ENCODE measurements at regions not wholly inside any gene's neighbourhood (a gene's known extent, or its start where the extent isn't known, plus 50 kb on each side); places are given as distances from the start of the nearest gene placed in this dataset.
"Not testable (repeated sequence)": the region's sequence is repeated elsewhere in the genome, so short reads cannot be mapped to it uniquely, and the experiment has no call there.

DNA sequence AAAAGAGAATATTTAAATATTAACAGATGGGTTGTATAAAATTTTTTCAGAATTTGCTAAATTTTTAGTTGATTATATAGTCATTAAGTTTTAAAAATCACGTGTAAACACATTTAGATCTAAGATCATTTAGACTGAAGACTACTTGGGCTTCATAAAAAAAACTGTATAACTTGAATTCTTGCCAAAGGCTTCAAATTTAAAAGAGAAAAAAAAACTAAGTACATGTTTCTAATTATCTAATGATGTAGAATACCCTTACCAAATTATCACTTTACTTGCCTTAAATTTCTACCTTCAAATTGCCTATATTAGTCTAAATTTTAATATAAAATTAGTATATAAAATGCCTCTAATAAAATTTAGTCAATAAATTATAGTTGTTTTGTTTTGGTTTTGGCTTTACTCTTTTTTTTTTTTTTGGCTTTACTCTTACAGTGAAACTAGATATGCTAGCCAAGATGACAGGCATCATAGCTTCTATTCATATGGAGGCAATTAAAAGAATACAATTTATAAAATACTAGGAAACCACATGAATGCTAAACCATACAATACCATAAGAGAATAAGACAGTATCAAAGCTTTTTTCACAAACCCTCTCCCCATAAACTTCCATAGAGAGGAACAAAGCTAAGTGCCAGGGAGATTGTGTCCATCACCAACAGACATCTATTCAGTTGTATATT lies 183.1 kb upstream of the KCNMB2 start:
- CTCF ChIA-PET: interaction anchor here (0.7 kb wide), 1 partner anchor 800 kb away, joined by 4 read pairs; no protein-coding TSS in a partner anchor
- POLR2A ChIA-PET (ENCODE audit: low non-redundant PET): no interaction called here
- H3K27ac ChIP-seq: no peak overlapping the region
- no peak for DNase-seq (ENCODE audit: low spot score)
- TF ChIP-seq, protein P1, sequence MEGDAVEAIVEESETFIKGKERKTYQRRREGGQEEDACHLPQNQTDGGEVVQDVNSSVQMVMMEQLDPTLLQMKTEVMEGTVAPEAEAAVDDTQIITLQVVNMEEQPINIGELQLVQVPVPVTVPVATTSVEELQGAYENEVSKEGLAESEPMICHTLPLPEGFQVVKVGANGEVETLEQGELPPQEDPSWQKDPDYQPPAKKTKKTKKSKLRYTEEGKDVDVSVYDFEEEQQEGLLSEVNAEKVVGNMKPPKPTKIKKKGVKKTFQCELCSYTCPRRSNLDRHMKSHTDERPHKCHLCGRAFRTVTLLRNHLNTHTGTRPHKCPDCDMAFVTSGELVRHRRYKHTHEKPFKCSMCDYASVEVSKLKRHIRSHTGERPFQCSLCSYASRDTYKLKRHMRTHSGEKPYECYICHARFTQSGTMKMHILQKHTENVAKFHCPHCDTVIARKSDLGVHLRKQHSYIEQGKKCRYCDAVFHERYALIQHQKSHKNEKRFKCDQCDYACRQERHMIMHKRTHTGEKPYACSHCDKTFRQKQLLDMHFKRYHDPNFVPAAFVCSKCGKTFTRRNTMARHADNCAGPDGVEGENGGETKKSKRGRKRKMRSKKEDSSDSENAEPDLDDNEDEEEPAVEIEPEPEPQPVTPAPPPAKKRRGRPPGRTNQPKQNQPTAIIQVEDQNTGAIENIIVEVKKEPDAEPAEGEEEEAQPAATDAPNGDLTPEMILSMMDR (conservative IDR thresholded peaks at IDR 0.05; ENCODE audit: low read depth): no peak

DNA sequence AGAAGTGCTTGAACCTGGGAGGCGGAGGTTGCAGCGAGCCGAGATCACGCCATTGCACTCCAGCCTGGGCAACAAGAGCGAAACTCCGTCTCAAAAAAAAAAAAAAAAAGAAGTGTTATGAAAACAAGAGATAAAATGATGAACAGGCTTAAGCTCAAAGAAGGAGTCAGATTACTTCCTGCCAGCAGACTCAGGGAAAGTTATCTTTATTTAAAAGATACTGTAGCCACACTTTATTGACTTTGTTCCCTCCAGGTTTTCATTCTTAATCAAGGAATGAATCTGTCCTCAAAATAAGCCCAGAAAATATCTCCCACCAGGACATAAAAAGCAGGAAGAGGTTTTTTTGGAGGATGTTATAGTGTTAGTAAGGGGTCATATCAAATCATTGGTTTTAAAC lies 176.5 kb upstream of the KCNMB2 start:
- POLR2A ChIA-PET (ENCODE audit: low non-redundant PET): no interaction called here
- DNase-seq (ENCODE audit: low spot score): no peak
- CTCF ChIA-PET: interaction anchor here (0.6 kb wide), 1 partner anchor 31 kb away, joined by 5 read pairs; no protein-coding TSS in a partner anchor
- TF ChIP-seq, protein P1 (conservative IDR thresholded peaks at IDR 0.05; ENCODE audit: low read depth): no peak
- H3K27ac ChIP-seq: no peak overlapping the region

DNA sequence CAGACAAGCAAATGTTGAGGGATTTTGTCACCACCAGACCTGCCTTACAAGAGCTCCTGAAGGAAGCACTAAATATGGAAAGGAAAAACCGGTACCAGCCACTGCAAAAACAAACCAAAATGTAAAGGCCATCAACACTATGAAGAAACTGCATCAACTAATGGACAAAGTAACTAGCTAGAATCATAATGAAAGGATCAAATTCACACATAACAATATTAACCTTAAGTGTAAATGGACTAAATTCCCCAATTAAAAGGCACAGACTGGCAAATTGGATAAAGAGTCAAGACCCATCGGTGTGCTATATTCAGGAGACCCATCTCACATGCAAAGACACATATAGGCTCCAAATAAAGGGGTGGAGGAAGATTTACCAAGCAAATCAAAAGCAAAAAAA lies 173.2 kb upstream of the KCNMB2 start:
- H3K27ac ChIP-seq; POLR2A ChIA-PET (ENCODE audit: low non-redundant PET); DNase-seq (ENCODE audit: low spot score); CTCF ChIA-PET: not testable (repeated sequence)

DNA sequence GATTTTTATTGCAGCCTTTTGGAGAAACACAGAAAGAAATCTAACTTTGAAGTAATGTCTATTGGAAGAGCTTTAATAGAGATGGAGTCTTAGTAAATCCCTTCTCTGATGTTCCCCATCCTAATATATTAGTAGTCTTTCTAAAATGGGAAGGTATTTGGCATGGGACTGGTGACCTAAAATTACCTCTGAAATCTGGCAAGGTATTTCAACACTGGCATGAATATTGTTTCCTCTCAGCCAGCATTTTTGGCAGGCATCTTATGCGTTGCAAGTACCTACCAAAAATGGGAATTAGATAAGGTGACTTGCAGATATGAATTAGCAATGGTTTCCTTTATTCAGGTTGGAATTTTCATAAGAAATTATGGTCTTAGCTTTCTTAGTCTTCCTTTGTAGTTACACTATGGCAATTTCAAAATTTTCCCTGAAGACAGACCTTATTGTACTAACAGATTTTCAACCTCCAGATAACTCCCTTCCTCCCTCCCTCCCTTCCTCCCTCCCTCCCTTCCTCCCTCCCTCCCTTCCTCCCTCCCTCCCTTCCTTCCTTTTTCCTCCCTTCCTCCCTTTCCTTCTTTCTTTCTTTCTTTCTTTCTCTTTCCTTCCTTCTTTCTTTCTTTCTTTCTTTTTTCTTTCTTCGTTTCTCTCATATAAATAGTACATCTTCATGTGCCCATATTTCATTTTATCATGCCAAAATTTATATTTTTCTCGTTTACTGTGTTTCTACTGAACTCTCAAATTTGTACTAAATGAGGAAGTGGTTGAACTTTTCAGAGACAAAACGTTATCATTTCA lies 168.2 kb upstream of the KCNMB2 start:
- DNase-seq (ENCODE audit: low spot score): peak; percentile 7
- CTCF ChIA-PET: no interaction called here
- POLR2A ChIA-PET (ENCODE audit: low non-redundant PET): no interaction called here
- TF ChIP-seq, protein P1 (conservative IDR thresholded peaks at IDR 0.05; ENCODE audit: low read depth): no peak
- H3K27ac ChIP-seq: no peak overlapping the region

- DNase-seq (ENCODE audit: low spot score): no peak
- TF ChIP-seq, protein P1 (conservative IDR thresholded peaks at IDR 0.05; ENCODE audit: low read depth): no peak
- H3K27ac ChIP-seq: no peak overlapping the region
- ChIA-PET POLR2A (ENCODE audit: low non-redundant PET) (no interaction called here), CTCF (interaction anchor here (1.5 kb wide), 1 partner anchor 11 kb away, joined by 6 read pairs; no protein-coding TSS in a partner anchor)
Observed at GRCh38 chr3:178369006-178369405, 167.2 kb upstream of the KCNMB2 start.

DNA sequence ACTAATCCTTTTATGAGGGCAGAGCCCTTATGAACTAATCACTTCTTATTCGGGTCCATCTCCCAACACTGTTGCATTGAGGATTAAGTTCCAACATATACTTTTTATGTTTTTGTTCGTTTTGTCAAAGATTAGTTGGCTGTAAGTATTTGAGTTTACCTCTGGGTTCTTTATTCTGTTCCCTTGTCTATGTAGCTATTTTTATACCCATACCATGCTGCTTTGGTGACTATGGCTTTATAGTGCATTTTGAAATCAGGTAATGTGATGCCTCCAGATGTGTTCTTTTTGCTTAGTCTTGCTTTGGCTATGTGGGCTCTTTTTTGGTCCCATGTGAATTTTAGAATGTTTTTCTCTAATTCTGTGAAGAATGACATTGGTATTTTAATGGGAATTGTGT lies 166.4 kb upstream of the KCNMB2 start:
- no peak for DNase-seq (ENCODE audit: low spot score)
- POLR2A ChIA-PET (ENCODE audit: low non-redundant PET): no interaction called here
- TF ChIP-seq, protein P1 (conservative IDR thresholded peaks at IDR 0.05; ENCODE audit: low read depth): no peak
- CTCF ChIA-PET: interaction anchor here (1.5 kb wide), 1 partner anchor 10 kb away, joined by 6 read pairs; no protein-coding TSS in a partner anchor
- H3K27ac ChIP-seq: no peak overlapping the region

GRCh38 chr3:178370387-178370786 lies 165.8 kb upstream of the KCNMB2 start:
- DNase-seq (ENCODE audit: low spot score): no peak
- H3K27ac ChIP-seq: no peak overlapping the region
- TF ChIP-seq, protein P1 (conservative IDR thresholded peaks at IDR 0.05; ENCODE audit: low read depth): no peak
- ChIA-PET CTCF (interaction anchor here (1.5 kb wide), 1 partner anchor 10 kb away, joined by 6 read pairs; no protein-coding TSS in a partner anchor), POLR2A (ENCODE audit: low non-redundant PET) (no interaction called here)

Data from RWPE1 (cell line).